ENCODE measurements at regions not wholly inside any gene's neighbourhood (a gene's known extent, or its start where the extent isn't known, plus 50 kb on each side); places are given as distances from the start of the nearest gene placed in this dataset.

DNA sequence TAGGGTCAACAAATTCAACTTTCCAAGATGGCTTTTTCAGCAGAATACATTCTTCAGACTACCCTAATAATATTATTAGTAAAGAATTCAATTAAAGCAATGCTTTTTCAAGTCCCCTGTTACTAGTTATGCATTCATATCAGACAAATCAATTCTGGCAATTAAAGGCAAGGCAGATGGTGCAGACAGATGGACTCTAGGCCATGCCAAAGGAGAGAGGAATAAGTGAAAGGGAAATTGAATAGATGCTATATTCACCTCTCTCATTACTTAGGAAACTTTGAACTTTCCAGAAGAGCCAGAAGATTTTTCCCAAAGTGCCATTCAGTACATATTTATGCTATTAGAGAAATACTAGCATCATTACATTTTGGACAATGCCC is 487.7 kb upstream of the RASGRP1 start:
- Mint-ChIP-seq H3K9me3 (peaks cover 15% of the 10 kb centered on the region), H3K4me3 (no peak overlapping the region), H3K27me3 (ENCODE audit: low read depth) (no peaks in the 10 kb centered on the region), H3K4me1 (ENCODE audit: low read depth) (no peaks in the 10 kb centered on the region), H3K36me3 (ENCODE audit: insufficient read depth) (no peaks in the 10 kb centered on the region)
- ATAC-seq (no peak), DNase-seq (no peak)

GRCh38 chr15:39053480-39053879 is 488.9 kb upstream of the RASGRP1 start:
- peaks cover 15% of the 10 kb centered on the region for H3K9me3 Mint-ChIP-seq
- no peaks in the 10 kb centered on the region for H3K36me3 Mint-ChIP-seq (ENCODE audit: insufficient read depth)
- DNase-seq (no peak), ATAC-seq (no peak)
- H3K4me1 Mint-ChIP-seq (ENCODE audit: low read depth) = no peaks in the 10 kb centered on the region
- H3K27me3 Mint-ChIP-seq (ENCODE audit: low read depth) = no peaks in the 10 kb centered on the region
- H3K4me3 Mint-ChIP-seq = no peak overlapping the region

- no peak for ATAC-seq
- no peak overlapping the region for H3K4me3 Mint-ChIP-seq
- DNase-seq = no peak
- no peaks in the 10 kb centered on the region for H3K36me3 Mint-ChIP-seq (ENCODE audit: insufficient read depth)
- H3K4me1 Mint-ChIP-seq (ENCODE audit: low read depth) = no peaks in the 10 kb centered on the region
- peaks cover 10% of the 10 kb centered on the region for H3K9me3 Mint-ChIP-seq
- H3K27me3 Mint-ChIP-seq (ENCODE audit: low read depth) = no peaks in the 10 kb centered on the region
Observed at GRCh38 chr15:39054128-39054732, 489.6 kb upstream of the RASGRP1 start.

DNA sequence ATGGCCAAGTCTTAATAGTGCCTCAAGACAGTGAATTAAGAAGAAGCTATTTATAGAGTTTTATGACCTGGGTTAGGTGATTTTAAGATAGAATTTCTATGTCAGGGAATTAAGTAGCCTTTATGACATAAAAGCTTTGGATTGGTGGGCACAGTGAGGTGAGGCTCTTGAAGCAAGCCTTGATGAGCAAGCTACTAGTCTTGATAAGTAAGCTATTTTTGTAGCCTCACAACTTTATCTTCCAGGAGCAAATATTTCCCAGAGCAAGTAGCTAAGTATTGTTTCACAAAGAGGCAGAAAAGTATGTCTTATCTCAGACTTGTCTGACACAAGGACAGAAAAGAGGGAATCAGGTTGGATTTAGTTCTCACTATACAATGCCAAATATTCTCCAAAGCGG is 491.7 kb upstream of the RASGRP1 start:
- Mint-ChIP-seq H3K9me3 (no peaks in the 10 kb centered on the region), H3K4me3 (no peak overlapping the region), H3K27me3 (ENCODE audit: low read depth) (no peaks in the 10 kb centered on the region), H3K4me1 (ENCODE audit: low read depth) (no peaks in the 10 kb centered on the region), H3K36me3 (ENCODE audit: insufficient read depth) (no peaks in the 10 kb centered on the region)
- no peak for ATAC-seq
- DNase-seq = no peak

DNA sequence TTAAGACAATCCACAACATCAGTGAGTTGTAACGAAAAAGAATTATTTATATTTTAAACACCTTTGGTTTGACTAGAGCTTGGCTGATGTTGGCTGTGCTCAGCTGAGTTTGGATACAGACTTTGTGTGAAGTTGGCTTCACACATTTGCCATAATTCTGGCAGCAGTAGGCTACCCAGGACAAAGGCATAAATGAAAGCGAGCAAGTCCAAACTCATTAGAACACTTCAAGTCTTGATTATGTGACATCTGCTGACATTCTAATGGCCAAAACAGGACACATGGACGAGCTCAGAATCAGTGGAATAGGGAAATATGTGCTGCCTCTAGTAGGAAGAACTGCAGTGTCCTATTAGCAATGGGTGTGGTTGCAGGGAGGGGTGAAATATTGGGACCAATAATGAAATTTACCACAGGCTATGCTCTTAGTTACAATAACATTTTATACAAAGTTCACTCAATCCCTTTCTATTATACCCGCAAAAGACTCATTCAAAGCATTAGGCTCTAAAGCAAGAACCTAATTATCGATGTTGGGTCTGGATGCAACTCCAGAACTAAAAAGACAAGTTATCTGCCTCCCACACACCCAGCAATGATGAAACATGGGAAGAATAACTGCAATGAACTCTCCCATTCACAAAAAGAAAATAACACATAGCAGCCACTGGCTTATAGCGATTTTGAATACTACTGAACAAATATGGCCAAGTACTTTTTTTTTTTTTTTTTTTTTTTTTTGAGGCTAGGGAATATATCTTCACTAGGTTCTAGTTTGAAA is 493.9 kb upstream of the RASGRP1 start:
- Mint-ChIP-seq H3K27me3 (ENCODE audit: low read depth) (peaks cover 9% of the 10 kb centered on the region), H3K9me3 (no peaks in the 10 kb centered on the region), H3K4me3 (no peak overlapping the region), H3K4me1 (ENCODE audit: low read depth) (no peaks in the 10 kb centered on the region), H3K36me3 (ENCODE audit: insufficient read depth) (no peaks in the 10 kb centered on the region)
- DNase-seq (no peak), ATAC-seq (no peak)

- Mint-ChIP-seq H3K4me1 (ENCODE audit: low read depth) (no peaks in the 10 kb centered on the region), H3K36me3 (ENCODE audit: insufficient read depth) (no peaks in the 10 kb centered on the region), H3K9me3 (no peaks in the 10 kb centered on the region), H3K27me3 (ENCODE audit: low read depth) (peaks cover 10% of the 10 kb centered on the region), H3K4me3 (no peak overlapping the region)
- DNase-seq (no peak), ATAC-seq (no peak)
Observed at GRCh38 chr15:39059917-39060316, 495.3 kb upstream of the RASGRP1 start.

GRCh38 chr15:39061952-39062464 is 497.4 kb upstream of the RASGRP1 start:
- ATAC-seq (no peak), DNase-seq (no peak)
- Mint-ChIP-seq H3K9me3 (no peaks in the 10 kb centered on the region), H3K4me3 (no peak overlapping the region), H3K4me1 (ENCODE audit: low read depth) (no peaks in the 10 kb centered on the region), H3K27me3 (ENCODE audit: low read depth) (peaks cover 14% of the 10 kb centered on the region), H3K36me3 (ENCODE audit: insufficient read depth) (no peaks in the 10 kb centered on the region)

DNA sequence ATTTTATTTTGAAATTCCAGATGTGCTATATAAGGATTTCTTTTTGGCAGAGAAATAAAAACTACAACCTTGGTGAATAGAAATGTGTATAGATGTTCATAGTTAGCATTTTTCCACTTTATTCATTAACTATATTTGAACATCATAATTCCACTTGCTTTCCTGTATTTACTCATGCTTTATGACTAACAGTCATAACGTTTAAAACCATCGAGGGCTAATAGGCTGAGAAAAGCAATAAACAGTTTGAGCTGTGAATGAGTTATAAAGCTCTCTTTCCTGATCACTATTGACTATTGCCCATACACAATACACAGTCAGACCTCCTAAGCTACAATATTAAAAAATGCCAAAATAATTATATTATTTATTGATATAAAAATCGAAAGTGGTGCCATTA is 502.1 kb upstream of the RASGRP1 start:
- DNase-seq = no peak
- H3K4me1 Mint-ChIP-seq (ENCODE audit: low read depth) = no peaks in the 10 kb centered on the region
- H3K27me3 Mint-ChIP-seq (ENCODE audit: low read depth) = peaks cover 16% of the 10 kb centered on the region
- H3K36me3 Mint-ChIP-seq (ENCODE audit: insufficient read depth) = no peaks in the 10 kb centered on the region
- ATAC-seq = no peak
- H3K4me3 Mint-ChIP-seq = no peak overlapping the region
- H3K9me3 Mint-ChIP-seq = no peaks in the 10 kb centered on the region

DNA sequence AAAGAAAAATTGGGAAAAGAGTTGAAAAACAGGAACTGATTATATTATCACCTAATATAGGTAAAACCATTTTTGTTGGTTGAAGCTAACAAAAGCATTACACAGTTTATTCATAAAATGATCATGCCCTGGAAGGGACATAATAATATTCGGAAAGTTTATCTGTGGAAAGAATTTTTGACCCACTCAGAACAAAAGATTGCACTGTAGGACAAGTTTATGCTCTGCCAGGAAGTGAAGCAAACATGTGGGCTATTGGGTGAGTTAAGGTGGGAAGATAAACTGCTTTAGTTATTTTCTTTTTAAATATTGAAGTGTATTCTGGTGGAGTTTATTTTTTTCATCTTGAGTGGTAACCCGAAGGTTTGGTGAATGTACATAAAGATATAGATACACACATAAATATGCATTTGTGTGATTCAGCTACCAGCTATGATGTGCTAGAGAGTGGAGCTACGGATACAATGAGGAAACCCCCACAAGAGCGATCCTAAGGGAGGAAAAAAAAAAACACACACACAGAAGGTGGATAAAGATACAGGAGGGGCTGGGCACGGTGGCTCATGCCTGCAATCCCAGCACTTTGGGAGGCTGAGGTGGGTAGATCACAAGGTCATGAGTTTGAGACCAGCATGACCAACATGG is 506.4 kb upstream of the THBS1 start:
- no peaks in the 10 kb centered on the region for H3K4me1 Mint-ChIP-seq (ENCODE audit: low read depth)
- H3K9me3 Mint-ChIP-seq = no peaks in the 10 kb centered on the region
- no peak for DNase-seq
- no peak for ATAC-seq
- peaks cover 4% of the 10 kb centered on the region for H3K27me3 Mint-ChIP-seq (ENCODE audit: low read depth)
- no peaks in the 10 kb centered on the region for H3K36me3 Mint-ChIP-seq (ENCODE audit: insufficient read depth)
- no peak overlapping the region for H3K4me3 Mint-ChIP-seq

- Mint-ChIP-seq H3K4me3 (no peak overlapping the region), H3K4me1 (ENCODE audit: low read depth) (no peaks in the 10 kb centered on the region), H3K9me3 (no peaks in the 10 kb centered on the region), H3K36me3 (ENCODE audit: insufficient read depth) (no peaks in the 10 kb centered on the region), H3K27me3 (ENCODE audit: low read depth) (peaks cover 4% of the 10 kb centered on the region)
- no peak for DNase-seq
- no peak for ATAC-seq
Observed at GRCh38 chr15:39075311-39075710, 505.6 kb upstream of the THBS1 start.

GRCh38 chr15:39075756-39076341 is 505.0 kb upstream of the THBS1 start:
- no peak for ATAC-seq
- no peak overlapping the region for H3K4me3 Mint-ChIP-seq
- no peak for DNase-seq
- H3K36me3 Mint-ChIP-seq (ENCODE audit: insufficient read depth) = no peaks in the 10 kb centered on the region
- H3K4me1 Mint-ChIP-seq (ENCODE audit: low read depth) = no peaks in the 10 kb centered on the region
- H3K9me3 Mint-ChIP-seq = no peaks in the 10 kb centered on the region
- peaks cover 4% of the 10 kb centered on the region for H3K27me3 Mint-ChIP-seq (ENCODE audit: low read depth)

DNA sequence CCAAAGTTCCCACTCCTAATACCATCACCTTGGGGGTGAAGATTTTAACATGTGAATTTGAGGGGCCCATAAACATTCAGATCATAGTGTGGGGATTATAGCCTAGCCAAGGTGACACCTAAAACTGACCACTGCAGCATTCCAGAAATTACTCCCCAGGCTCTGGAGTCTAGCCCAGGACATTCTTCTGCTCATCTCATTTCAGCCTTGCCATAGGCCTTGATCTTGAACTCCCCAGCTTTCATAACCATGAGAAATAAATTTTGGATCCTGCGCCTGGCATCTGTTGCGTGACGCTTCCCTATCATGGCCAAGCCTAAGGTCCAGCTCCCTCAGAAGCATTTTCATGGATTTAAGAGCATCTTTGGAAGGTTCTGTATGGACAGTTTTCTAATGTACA is 502.9 kb upstream of the THBS1 start:
- no peak overlapping the region for H3K4me3 Mint-ChIP-seq
- no peaks in the 10 kb centered on the region for H3K36me3 Mint-ChIP-seq (ENCODE audit: insufficient read depth)
- H3K27me3 Mint-ChIP-seq (ENCODE audit: low read depth) = peaks cover 4% of the 10 kb centered on the region
- no peaks in the 10 kb centered on the region for H3K4me1 Mint-ChIP-seq (ENCODE audit: low read depth)
- ATAC-seq (no peak), DNase-seq (no peak)
- H3K9me3 Mint-ChIP-seq = no peaks in the 10 kb centered on the region

- H3K4me1 Mint-ChIP-seq (ENCODE audit: low read depth) = no peaks in the 10 kb centered on the region
- H3K9me3 Mint-ChIP-seq = no peaks in the 10 kb centered on the region
- no peaks in the 10 kb centered on the region for H3K36me3 Mint-ChIP-seq (ENCODE audit: insufficient read depth)
- no peak for DNase-seq
- ATAC-seq = no peak
- peaks cover 3% of the 10 kb centered on the region for H3K27me3 Mint-ChIP-seq (ENCODE audit: low read depth)
- H3K4me3 Mint-ChIP-seq = no peak overlapping the region
Observed at GRCh38 chr15:39079296-39079847, 501.5 kb upstream of the THBS1 start.

GRCh38 chr15:39083213-39083612 is 497.7 kb upstream of the THBS1 start:
- Mint-ChIP-seq H3K4me1 (ENCODE audit: low read depth) (no peaks in the 10 kb centered on the region), H3K36me3 (ENCODE audit: insufficient read depth) (no peaks in the 10 kb centered on the region), H3K4me3 (no peak overlapping the region), H3K9me3 (no peaks in the 10 kb centered on the region), H3K27me3 (ENCODE audit: low read depth) (peaks cover 7% of the 10 kb centered on the region)
- DNase-seq (no peak), ATAC-seq (no peak)
